ENCODE measurements at regions not wholly inside any gene's neighbourhood (a gene's known extent, or its start where the extent isn't known, plus 50 kb on each side); places are given as distances from the start of the nearest gene placed in this dataset.

DNA sequence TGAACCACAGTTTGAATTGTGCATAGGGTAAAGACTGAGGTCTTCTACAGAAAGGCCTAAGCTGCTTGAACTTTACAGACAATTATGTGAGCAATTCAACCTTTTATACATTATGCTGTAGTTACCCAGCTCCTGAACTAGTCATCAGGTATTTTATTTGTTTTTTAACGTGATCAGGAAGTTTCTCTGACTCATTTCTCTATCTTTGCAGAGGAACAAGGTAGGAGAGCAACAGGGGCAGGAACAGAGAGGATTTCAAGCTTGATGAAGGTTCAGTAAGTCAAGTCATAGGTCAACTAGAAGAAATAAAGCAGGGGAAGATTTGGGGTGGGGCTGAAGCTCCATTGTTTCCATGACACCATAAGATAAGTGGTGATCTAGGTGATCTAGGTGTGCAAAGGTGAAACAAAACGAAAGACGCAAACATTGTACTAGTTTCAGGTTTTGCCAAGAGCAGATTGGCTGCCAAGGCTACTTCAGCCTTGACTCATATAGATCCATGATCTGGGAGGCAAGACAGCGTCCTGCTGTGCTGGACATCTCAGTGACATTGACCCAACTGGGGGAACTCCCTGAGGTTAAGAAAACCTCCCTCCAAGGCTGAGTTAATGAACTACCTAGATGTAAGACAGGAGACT is 198.1 kb downstream of the DAD1 start:
- TF ChIP-seq, protein P1, sequence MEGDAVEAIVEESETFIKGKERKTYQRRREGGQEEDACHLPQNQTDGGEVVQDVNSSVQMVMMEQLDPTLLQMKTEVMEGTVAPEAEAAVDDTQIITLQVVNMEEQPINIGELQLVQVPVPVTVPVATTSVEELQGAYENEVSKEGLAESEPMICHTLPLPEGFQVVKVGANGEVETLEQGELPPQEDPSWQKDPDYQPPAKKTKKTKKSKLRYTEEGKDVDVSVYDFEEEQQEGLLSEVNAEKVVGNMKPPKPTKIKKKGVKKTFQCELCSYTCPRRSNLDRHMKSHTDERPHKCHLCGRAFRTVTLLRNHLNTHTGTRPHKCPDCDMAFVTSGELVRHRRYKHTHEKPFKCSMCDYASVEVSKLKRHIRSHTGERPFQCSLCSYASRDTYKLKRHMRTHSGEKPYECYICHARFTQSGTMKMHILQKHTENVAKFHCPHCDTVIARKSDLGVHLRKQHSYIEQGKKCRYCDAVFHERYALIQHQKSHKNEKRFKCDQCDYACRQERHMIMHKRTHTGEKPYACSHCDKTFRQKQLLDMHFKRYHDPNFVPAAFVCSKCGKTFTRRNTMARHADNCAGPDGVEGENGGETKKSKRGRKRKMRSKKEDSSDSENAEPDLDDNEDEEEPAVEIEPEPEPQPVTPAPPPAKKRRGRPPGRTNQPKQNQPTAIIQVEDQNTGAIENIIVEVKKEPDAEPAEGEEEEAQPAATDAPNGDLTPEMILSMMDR (IDR thresholded peaks at IDR 0.05) = no peak
- TF ChIP-seq POLR2A (IDR thresholded peaks at IDR 0.05) = no peak
